Trophoblast cell (in vitro differentiated cells and primary cell): ENCODE measurements at regions not wholly inside any gene's neighbourhood (a gene's known extent, or its start where the extent isn't known, plus 50 kb on each side); places are given as distances from the start of the nearest gene placed in this dataset.

Experiments used
- DNase-seq, 2 donors: peaks; one replicate each; pipeline ENCODE4 v3.0.0-alpha.2; 2016
- H2AFZ ChIP-seq: 2 replicates; pipeline ENCODE4 v1.6.1; 2013; ENCODE audit warnings: low read length, moderate library complexity, mild to moderate bottlenecking; ENCODE audit not compliant: insufficient read depth, poor library complexity
- H2AK5ac ChIP-seq: 2 replicates; pipeline ENCODE4 v1.6.1; 2013; ENCODE audit warnings: mild to moderate bottlenecking, low read length
- H2BK120ac ChIP-seq: 2 replicates; pipeline ENCODE4 v1.6.1; 2013; ENCODE audit warnings: low read length, mild to moderate bottlenecking, moderate library complexity; ENCODE audit not compliant: insufficient read depth, poor library complexity
- H2BK12ac ChIP-seq: 2 replicates; pipeline ENCODE4 v1.6.1; 2013; ENCODE audit warnings: mild to moderate bottlenecking, low read length, moderate library complexity
- H2BK5ac ChIP-seq: 2 replicates; pipeline ENCODE4 v1.6.1; 2013; ENCODE audit warnings: low read length, low read depth, moderate library complexity, mild to moderate bottlenecking; ENCODE audit not compliant: poor library complexity
- H3K14ac ChIP-seq: 2 replicates; pipeline ENCODE4 v1.6.1; 2013; ENCODE audit warnings: mild to moderate bottlenecking, low read length
- H3K18ac ChIP-seq: 2 replicates; pipeline ENCODE4 v1.6.1; 2013; ENCODE audit warnings: mild to moderate bottlenecking, low read length
- H3K23ac ChIP-seq: 2 replicates; pipeline ENCODE4 v1.6.1; 2013; ENCODE audit warnings: low read length
- H3K27ac ChIP-seq: 2 replicates; pipeline ENCODE4 v1.5.1; 2013; ENCODE audit warnings: low read depth, mild to moderate bottlenecking, inconsistent platforms, low read length, moderate library complexity
- H3K27me3 ChIP-seq: 2 replicates; pipeline ENCODE4 v1.6.1; 2013; ENCODE audit warnings: inconsistent platforms, mild to moderate bottlenecking, low read length, moderate library complexity; ENCODE audit not compliant: insufficient read depth
- H3K36me3 ChIP-seq, 2 experiments: 1 replicate in 1 of 2; 2 replicates in 1 of 2; pipeline ENCODE4 v1.6.1; 2013; ENCODE audit warnings: low read length in 2 of 2, mild to moderate bottlenecking in 2 of 2, moderate library complexity in 1 of 2; ENCODE audit not compliant: insufficient read depth in 2 of 2, control insufficient read depth in 1 of 2
- H3K4ac ChIP-seq: 2 replicates; pipeline ENCODE4 v1.6.1; 2013; ENCODE audit warnings: low read depth, mild to moderate bottlenecking, low read length, moderate library complexity
- H3K4me1 ChIP-seq, 2 experiments: 1 replicate in 1 of 2; 2 replicates in 1 of 2; pipeline ENCODE4 v1.6.1; 2013; ENCODE audit warnings: low read length in 2 of 2, mild to moderate bottlenecking in 2 of 2, moderate library complexity in 1 of 2; ENCODE audit not compliant: insufficient read depth in 2 of 2, control insufficient read depth in 1 of 2
- H3K4me2 ChIP-seq: 2 replicates; pipeline ENCODE4 v1.6.1; 2013; ENCODE audit warnings: inconsistent platforms, mild to moderate bottlenecking, low read length, moderate library complexity
- H3K4me3 ChIP-seq: 2 replicates; pipeline ENCODE4 v1.5.1; 2013; ENCODE audit warnings: mild to moderate bottlenecking, low read depth, low read length, inconsistent platforms
- H3K79me1 ChIP-seq: one replicate; pipeline ENCODE4 v1.6.1; 2013; ENCODE audit warnings: low read length
- H3K79me2 ChIP-seq: 2 replicates; pipeline ENCODE4 v1.6.1; 2013; ENCODE audit warnings: low read length, mild to moderate bottlenecking; ENCODE audit not compliant: control insufficient read depth, insufficient read depth, poor library complexity
- H3K9ac ChIP-seq: 2 replicates; pipeline ENCODE4 v1.6.1; 2013; ENCODE audit warnings: mild to moderate bottlenecking, low read length
- H3K9me3 ChIP-seq: 2 replicates; pipeline ENCODE4 v1.6.1; 2013; ENCODE audit warnings: low read depth, mild to moderate bottlenecking, control low read depth, inconsistent platforms, low read length; ENCODE audit not compliant: insufficient read depth
- H4K12ac ChIP-seq: 2 replicates; pipeline ENCODE4 v1.6.1; 2013; ENCODE audit warnings: low read depth, mild to moderate bottlenecking, low read length, moderate library complexity
- H4K8ac ChIP-seq: 2 replicates; pipeline ENCODE4 v1.6.1; 2013; ENCODE audit warnings: low read depth, mild to moderate bottlenecking, low read length, moderate library complexity
- H4K91ac ChIP-seq: one replicate; pipeline ENCODE4 v1.6.1; 2013; ENCODE audit warnings: low read depth, mild to moderate bottlenecking, low read length, moderate library complexity
- WGBS: extraction: QIAGEN DNeasy Blood & Tissue Kit; methylation state at CpG from one replicate; pipeline ENCODE4 v1.1.7; 2013; ENCODE audit warnings: missing lambda C conversion rate; ENCODE audit not compliant: insufficient read length, insufficient coverage; ENCODE audit errors: extremely low coverage; 5-methylcytosine and 5-hydroxymethylcytosine counted together

DNA sequence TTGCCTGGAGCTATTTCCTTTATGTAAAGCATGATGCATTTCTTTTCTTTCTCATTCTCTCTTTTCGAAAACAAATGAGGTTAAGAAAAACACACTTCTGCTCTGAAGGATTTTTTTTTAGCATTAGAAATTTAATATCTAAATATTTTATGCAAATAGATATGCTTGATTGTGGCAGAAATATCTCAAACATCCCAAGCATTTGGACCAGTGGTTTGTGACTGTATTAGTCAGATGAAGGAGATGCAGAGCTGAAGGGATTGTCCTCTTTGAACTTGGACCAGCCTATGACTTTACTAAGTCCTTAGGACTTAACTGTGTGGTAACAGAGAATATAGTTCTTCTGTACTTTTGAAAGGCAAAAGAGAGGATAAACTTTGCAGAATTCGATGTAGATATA is 335.9 kb upstream of the NT5C1B start:
- no peaks in the 10 kb centered on the region for H3K4me1 ChIP-seq
- H3K4me2 ChIP-seq = no peak overlapping the region
- no peak overlapping the region for H3K27ac ChIP-seq
- no peaks in the 10 kb centered on the region for H3K79me1 ChIP-seq
- no peak overlapping the region for H3K9ac ChIP-seq
- no peak overlapping the region for H3K18ac ChIP-seq
- H3K4me3 ChIP-seq = no peak overlapping the region
- H2AFZ ChIP-seq = no peak overlapping the region
- no peak overlapping the region for H4K8ac ChIP-seq
- WGBS = no CpG with 5 or more reads among the region's 2 CpGs
- H3K36me3 ChIP-seq = no peaks in the 10 kb centered on the region
- no peaks in the 10 kb centered on the region for H3K27me3 ChIP-seq
- peak in 1 of 2 donors; percentile 10 for DNase-seq
- H3K14ac ChIP-seq = no peak overlapping the region
- no peak overlapping the region for H2BK120ac ChIP-seq
- no peak overlapping the region for H2BK12ac ChIP-seq
- H3K23ac ChIP-seq = no peak overlapping the region
- no peak overlapping the region for H2BK5ac ChIP-seq
- no peak overlapping the region for H3K4ac ChIP-seq
- H2AK5ac ChIP-seq = no peak overlapping the region
- no peak overlapping the region for H4K91ac ChIP-seq
- H3K79me2 ChIP-seq = no peaks in the 10 kb centered on the region
- H3K9me3 ChIP-seq = peaks cover 3% of the 10 kb centered on the region
- H4K12ac ChIP-seq = no peak overlapping the region

DNA sequence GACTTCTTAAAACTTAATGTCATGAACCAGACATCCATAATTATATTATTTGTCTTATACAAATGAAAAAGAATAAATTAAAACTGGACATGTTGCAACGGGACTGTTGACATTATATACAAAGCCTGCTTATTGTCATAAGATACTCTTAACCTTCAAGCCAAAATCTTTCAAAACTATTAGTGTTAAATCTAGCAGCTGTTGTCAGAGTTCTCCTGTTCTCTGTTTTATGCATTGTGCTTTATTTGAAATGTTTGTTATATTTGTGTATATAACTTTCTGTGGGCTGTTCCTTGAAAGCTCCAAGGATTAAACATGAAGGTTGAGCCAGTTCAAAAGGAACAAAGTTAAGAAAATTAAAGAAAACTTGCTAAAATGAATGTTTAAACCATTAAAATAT is 335.5 kb upstream of the NT5C1B start:
- H3K4me3 ChIP-seq = no peak overlapping the region
- no peak overlapping the region for H3K18ac ChIP-seq
- no peak for DNase-seq
- H3K9ac ChIP-seq = no peak overlapping the region
- H3K14ac ChIP-seq = no peak overlapping the region
- no peaks in the 10 kb centered on the region for H3K79me1 ChIP-seq
- H3K23ac ChIP-seq = no peak overlapping the region
- no CpG with 5 or more reads among the region's 1 CpG for WGBS
- no peaks in the 10 kb centered on the region for H3K79me2 ChIP-seq
- no peak overlapping the region for H3K4ac ChIP-seq
- no peak overlapping the region for H4K8ac ChIP-seq
- no peak overlapping the region for H3K4me2 ChIP-seq
- H3K4me1 ChIP-seq = no peaks in the 10 kb centered on the region
- H2AFZ ChIP-seq = no peak overlapping the region
- H3K36me3 ChIP-seq = no peaks in the 10 kb centered on the region
- no peak overlapping the region for H2BK120ac ChIP-seq
- no peak overlapping the region for H2BK5ac ChIP-seq
- peaks cover 3% of the 10 kb centered on the region for H3K9me3 ChIP-seq
- no peak overlapping the region for H4K91ac ChIP-seq
- H2AK5ac ChIP-seq = no peak overlapping the region
- no peak overlapping the region for H3K27ac ChIP-seq
- H3K27me3 ChIP-seq = no peaks in the 10 kb centered on the region
- H2BK12ac ChIP-seq = no peak overlapping the region
- H4K12ac ChIP-seq = no peak overlapping the region

DNA sequence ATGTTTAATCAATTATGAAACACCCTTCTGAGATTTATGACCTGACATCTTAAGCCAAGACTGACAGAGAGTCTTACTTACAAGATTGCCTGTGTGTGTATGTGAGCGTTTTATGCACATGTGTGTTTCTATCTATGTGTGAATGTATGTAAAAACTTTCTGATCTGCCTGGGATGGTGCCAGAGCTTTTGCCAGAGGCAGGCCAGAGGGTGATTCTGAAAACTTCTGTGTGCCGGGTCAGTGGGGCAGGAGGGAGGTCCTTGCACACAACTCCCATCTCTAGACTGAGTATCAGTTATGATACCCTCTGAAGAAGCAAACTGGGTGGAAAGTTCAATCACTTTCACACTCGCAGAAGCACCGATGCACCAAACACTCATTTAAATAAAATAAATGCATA is 335.0 kb upstream of the NT5C1B start:
- Histone ChIP-seq H3K79me1 (no peaks in the 10 kb centered on the region), H3K4ac (no peak overlapping the region), H2BK5ac (no peak overlapping the region), H3K79me2 (no peaks in the 10 kb centered on the region), H3K36me3 (no peaks in the 10 kb centered on the region), H4K12ac (no peak overlapping the region), H3K4me3 (no peak overlapping the region), H3K4me2 (no peak overlapping the region), H3K23ac (no peak overlapping the region), H3K4me1 (no peaks in the 10 kb centered on the region), H2AK5ac (no peak overlapping the region), H2BK12ac (no peak overlapping the region), H3K27ac (no peak overlapping the region), H4K91ac (no peak overlapping the region), H3K27me3 (no peaks in the 10 kb centered on the region), H3K9me3 (peaks cover 3% of the 10 kb centered on the region), H3K14ac (no peak overlapping the region), H3K18ac (no peak overlapping the region), H3K9ac (no peak overlapping the region), H4K8ac (no peak overlapping the region), H2AFZ (no peak overlapping the region), H2BK120ac (no peak overlapping the region)
- WGBS = no CpG with 5 or more reads among the region's 4 CpGs
- DNase-seq = no peak

DNA sequence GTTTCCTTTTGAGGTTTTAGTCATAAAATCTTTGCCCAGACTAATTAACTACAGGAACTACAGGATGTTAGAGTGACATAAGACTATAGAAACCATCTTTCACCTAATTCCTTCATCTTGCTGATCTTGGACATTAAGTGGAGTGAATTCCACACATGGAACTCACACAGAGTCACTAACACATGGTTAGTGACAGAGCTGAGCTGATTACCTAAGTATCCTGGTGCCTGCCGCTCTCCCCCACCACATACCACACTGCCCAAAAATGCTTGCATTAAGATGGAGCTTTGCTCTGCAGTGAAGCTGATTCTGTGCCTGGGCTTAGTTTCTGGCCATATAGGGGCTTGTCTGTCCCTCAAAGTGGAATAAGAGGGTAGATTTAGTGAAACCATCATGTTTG is 332.9 kb upstream of the NT5C1B start:
- Histone ChIP-seq H2AK5ac (no peak overlapping the region), H3K9ac (no peak overlapping the region), H3K4me1 (no peaks in the 10 kb centered on the region), H2BK12ac (no peak overlapping the region), H3K79me2 (no peaks in the 10 kb centered on the region), H3K23ac (no peak overlapping the region), H3K9me3 (peaks cover 1% of the 10 kb centered on the region), H3K36me3 (no peaks in the 10 kb centered on the region), H3K4me3 (no peak overlapping the region), H3K4ac (no peak overlapping the region), H2BK5ac (no peak overlapping the region), H3K18ac (no peak overlapping the region), H2AFZ (no peak overlapping the region), H3K27ac (no peak overlapping the region), H4K8ac (no peak overlapping the region), H4K91ac (no peak overlapping the region), H2BK120ac (no peak overlapping the region), H3K27me3 (no peaks in the 10 kb centered on the region), H3K14ac (no peak overlapping the region), H3K4me2 (no peak overlapping the region), H3K79me1 (no peaks in the 10 kb centered on the region), H4K12ac (no peak overlapping the region)
- DNase-seq = peak in 1 of 2 donors; percentile 13
- no CpG with 5 or more reads among the region's 1 CpG for WGBS
